Karpas-422 (cell line): ENCODE measurements at regions not wholly inside any gene's neighbourhood (a gene's known extent, or its start where the extent isn't known, plus 50 kb on each side); places are given as distances from the start of the nearest gene placed in this dataset.

ENCODE experiments used
- DNase-seq: peaks from one replicate; pipeline ENCODE4 v3.0.0-alpha.2; 2015
- H2AFZ ChIP-seq: fragments of 200-600 bp; sonication (generic); 2 replicates; pipeline ENCODE4 v1.6.1; 2014; ENCODE audit warnings: antibody characterized with exemption, low read length, mixed read lengths
- H3K27ac ChIP-seq: fragments of 200-600 bp; sonication (generic); 2 replicates; pipeline ENCODE4 v1.5.1; 2014; ENCODE audit warnings: mild to moderate bottlenecking, low read length, moderate library complexity
- H3K27me3 ChIP-seq: fragments of 200-600 bp; sonication (generic); 2 replicates; pipeline ENCODE4 v1.6.1; 2014; ENCODE audit warnings: low read length, mixed read lengths
- H3K36me3 ChIP-seq: fragments of 200-600 bp; sonication (generic); 2 replicates; pipeline ENCODE4 v1.6.1; 2014; ENCODE audit warnings: low read length, mixed read lengths; ENCODE audit not compliant: insufficient read depth
- H3K4me1 ChIP-seq: fragments of 200-600 bp; sonication (generic); 2 replicates; pipeline ENCODE4 v1.6.1; 2014; ENCODE audit warnings: mild to moderate bottlenecking, low read length, mixed read lengths
- H3K4me2 ChIP-seq: fragments of 200-600 bp; sonication (generic); 2 replicates; pipeline ENCODE4 v1.6.1; 2014; ENCODE audit warnings: low read length, low read depth, mild to moderate bottlenecking; ENCODE audit not compliant: poor library complexity, severe bottlenecking
- H3K4me3 ChIP-seq: fragments of 200-600 bp; sonication (generic); 2 replicates; pipeline ENCODE4 v1.5.1; 2014; ENCODE audit warnings: mild to moderate bottlenecking, antibody characterized with exemption, low read length, mixed read lengths
- H3K79me2 ChIP-seq: fragments of 200-600 bp; sonication (generic); 2 replicates; pipeline ENCODE4 v1.6.1; 2014; ENCODE audit warnings: mild to moderate bottlenecking, low read length, mixed read lengths
- H3K9ac ChIP-seq: fragments of 200-600 bp; sonication (generic); 2 replicates; pipeline ENCODE4 v1.6.0; 2014; ENCODE audit warnings: low read length
- H3K9me2 ChIP-seq: fragments of 200-600 bp; sonication (generic), shearing (Covaris generic); replicated peaks from 2 replicates; pipeline ENCODE4 v1.6.0; 2014; ENCODE audit warnings: mild to moderate bottlenecking, low read length, moderate library complexity; ENCODE audit not compliant: insufficient read depth
- H3K9me3 ChIP-seq: fragments of 300-700, 200-600 bp; sonication (generic); 2 replicates; pipeline ENCODE4 v1.6.1; 2014; ENCODE audit warnings: low read length, mixed read lengths
- H4K20me1 ChIP-seq: fragments of 200-600 bp; sonication (generic); 2 replicates; pipeline ENCODE4 v1.6.1; 2014; ENCODE audit warnings: mild to moderate bottlenecking, antibody characterized with exemption, low read length, low read depth; ENCODE audit not compliant: insufficient read depth

DNA sequence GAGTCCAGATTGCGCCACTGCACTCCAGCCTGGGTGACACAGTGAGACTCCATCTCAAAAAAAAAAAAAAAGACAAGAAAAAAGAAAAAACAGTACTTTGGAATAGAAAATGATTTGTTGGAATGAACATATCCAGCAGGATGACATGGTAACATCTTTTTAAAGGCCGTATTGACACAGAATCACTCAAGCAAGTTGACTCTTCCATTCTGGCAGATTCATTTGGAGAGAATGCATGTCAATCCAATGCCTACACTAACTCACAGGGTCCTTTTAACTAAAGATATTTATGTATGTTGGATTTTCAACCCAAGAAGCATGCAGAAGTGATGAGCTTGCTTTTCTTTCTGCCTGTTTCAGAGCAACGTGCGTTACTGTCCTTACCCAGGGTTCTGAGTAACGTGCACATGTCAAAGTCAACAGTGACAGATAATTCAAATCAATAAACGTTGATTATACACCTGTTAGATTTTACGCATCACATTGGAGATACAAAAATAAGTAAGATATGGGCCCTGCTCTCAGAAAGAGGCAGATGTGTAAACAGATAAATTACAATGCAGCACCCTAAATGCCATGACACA is 77.1 kb upstream of the FNDC3B start:
- no peak overlapping the region for H2AFZ ChIP-seq
- H3K79me2 ChIP-seq = no peaks in the 10 kb centered on the region
- no peaks in the 10 kb centered on the region for H3K4me1 ChIP-seq
- no peak overlapping the region for H3K4me3 ChIP-seq
- H3K4me2 ChIP-seq = no peak overlapping the region
- DNase-seq = no peak
- H3K9me2 ChIP-seq = no peaks in the 10 kb centered on the region
- H3K9me3 ChIP-seq = no peaks in the 10 kb centered on the region
- no peak overlapping the region for H3K9ac ChIP-seq
- H3K27ac ChIP-seq = no peak overlapping the region
- no peaks in the 10 kb centered on the region for H3K27me3 ChIP-seq
- no peaks in the 10 kb centered on the region for H4K20me1 ChIP-seq
- H3K36me3 ChIP-seq = no peaks in the 10 kb centered on the region

DNA sequence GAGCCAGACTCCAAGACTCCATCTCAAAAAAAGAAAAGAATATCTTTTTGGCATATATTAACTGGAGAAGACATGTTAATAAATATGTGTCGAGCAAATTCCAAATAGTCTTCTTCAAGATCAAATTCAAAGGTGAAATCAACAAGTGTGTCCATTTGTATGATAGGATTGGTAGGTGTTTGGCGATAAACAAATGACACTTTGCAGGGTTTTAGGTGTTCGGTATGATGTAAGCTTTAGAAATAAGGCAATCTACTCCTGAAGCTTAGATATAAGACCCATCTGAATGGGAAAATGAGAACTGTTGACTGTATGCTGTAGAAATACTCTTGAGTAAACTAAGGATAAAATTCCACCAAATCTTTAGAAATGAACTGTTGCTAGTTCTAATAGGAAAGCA is 75.8 kb upstream of the FNDC3B start:
- no peak for DNase-seq
- H2AFZ ChIP-seq = no peak overlapping the region
- H3K4me2 ChIP-seq = no peak overlapping the region
- no peak overlapping the region for H3K27ac ChIP-seq
- H4K20me1 ChIP-seq = no peaks in the 10 kb centered on the region
- H3K4me3 ChIP-seq = no peak overlapping the region
- no peaks in the 10 kb centered on the region for H3K79me2 ChIP-seq
- no peaks in the 10 kb centered on the region for H3K36me3 ChIP-seq
- no peaks in the 10 kb centered on the region for H3K27me3 ChIP-seq
- H3K9me2 ChIP-seq = no peaks in the 10 kb centered on the region
- no peak overlapping the region for H3K9ac ChIP-seq
- H3K9me3 ChIP-seq = no peaks in the 10 kb centered on the region
- no peaks in the 10 kb centered on the region for H3K4me1 ChIP-seq

DNA sequence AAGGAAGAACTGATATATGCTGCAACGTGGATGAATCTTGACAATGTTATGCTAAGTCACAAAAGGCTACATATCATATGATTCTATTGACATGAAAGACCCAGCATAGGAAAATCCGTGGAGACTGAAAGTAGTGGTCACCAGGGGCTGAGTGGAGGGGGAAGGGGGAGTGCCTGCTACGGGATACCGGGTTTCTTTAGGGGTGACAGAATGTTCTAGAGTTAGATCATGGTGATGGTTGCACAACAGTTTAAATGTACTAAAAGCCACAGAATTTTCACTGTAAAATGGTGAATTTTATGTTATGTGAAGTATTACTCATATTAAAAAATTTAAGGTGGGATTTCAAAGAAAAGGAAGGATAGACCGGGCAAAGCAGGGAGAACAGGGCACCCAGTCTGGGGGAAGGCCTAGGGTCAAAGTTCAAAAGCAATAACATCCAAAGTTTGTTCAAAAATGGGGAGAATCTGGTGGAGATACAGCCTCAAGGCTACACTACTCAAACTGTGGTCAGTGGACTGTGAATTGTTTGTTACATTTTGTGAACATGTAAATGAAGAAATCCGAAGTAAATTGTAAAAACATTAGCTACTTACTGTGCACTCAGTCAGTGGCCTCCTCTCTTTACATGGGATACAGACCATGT is 74.2 kb upstream of the FNDC3B start:
- Histone ChIP-seq H3K4me3 (no peak overlapping the region), H3K9ac (no peak overlapping the region), H3K9me2 (no peaks in the 10 kb centered on the region), H2AFZ (no peak overlapping the region), H3K79me2 (no peaks in the 10 kb centered on the region), H3K4me1 (no peaks in the 10 kb centered on the region), H3K4me2 (no peak overlapping the region), H3K9me3 (no peaks in the 10 kb centered on the region), H3K27me3 (no peaks in the 10 kb centered on the region), H3K36me3 (no peaks in the 10 kb centered on the region), H3K27ac (no peak overlapping the region), H4K20me1 (no peaks in the 10 kb centered on the region)
- no peak for DNase-seq

DNA sequence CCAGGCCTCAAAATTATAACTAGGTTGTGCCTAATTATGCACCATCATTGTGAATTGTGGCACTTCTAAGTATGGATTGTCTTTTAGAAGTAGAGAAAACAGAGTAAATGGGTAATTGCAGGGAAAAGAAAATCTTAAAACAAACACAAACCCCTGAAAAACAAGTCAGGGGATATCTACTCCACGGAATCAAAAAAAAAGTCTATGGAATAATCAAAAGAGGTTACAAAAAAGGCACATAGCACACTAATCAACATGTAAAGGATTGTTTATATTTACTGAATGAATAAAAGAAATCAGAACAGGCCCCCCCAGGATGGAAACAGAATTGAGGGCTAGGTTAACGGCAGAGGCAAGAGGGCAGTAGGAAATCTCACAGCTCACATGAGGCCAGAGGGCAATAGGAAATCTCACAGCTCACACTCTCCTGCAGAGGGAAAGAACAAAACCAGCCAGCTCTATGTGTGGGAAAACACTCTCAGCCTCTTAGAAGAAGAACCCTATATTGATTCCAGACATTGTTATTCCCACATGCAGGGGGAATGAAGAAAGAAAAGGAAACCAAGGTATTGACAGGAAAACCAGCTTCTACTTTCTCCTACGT is 72.7 kb upstream of the FNDC3B start:
- Histone ChIP-seq H3K9me2 (no peaks in the 10 kb centered on the region), H3K4me1 (no peaks in the 10 kb centered on the region), H3K36me3 (no peaks in the 10 kb centered on the region), H2AFZ (no peak overlapping the region), H3K4me2 (no peak overlapping the region), H3K79me2 (no peaks in the 10 kb centered on the region), H3K4me3 (no peak overlapping the region), H3K9me3 (no peaks in the 10 kb centered on the region), H3K9ac (no peak overlapping the region), H3K27ac (no peak overlapping the region), H3K27me3 (no peaks in the 10 kb centered on the region), H4K20me1 (no peaks in the 10 kb centered on the region)
- no peak for DNase-seq

DNA sequence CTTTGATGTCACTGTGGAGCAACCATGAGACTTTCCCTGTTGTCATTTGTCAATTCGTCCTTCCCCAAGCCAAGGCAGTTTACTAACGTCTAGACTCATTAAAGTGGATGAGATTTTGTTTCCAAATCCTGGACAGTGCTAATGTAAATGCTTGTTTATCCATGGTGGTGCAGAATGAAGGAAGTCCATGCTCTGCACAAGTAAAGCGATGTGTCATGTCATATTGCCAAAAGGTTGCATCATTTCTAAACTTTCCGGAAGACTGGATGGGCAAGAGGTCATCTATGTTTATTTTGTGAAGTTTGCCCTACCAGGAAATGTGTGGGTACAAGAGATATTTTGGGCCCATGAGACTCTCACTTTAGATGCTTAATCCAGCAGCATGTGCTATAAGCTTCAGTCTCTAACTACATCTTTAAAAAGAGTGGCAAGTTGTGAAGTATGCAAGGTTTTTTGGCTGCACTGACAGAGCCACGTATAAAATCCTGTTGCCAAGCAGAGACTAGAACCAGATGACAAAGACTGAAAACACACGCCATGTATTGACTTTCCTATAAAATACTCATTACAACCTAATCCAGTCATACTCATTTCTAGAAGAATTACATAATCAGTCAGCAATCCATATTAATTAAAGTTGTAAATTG is 72.1 kb upstream of the FNDC3B start:
- Histone ChIP-seq H3K9ac (no peak overlapping the region), H4K20me1 (no peaks in the 10 kb centered on the region), H3K36me3 (no peaks in the 10 kb centered on the region), H3K4me2 (no peak overlapping the region), H3K4me3 (no peak overlapping the region), H3K9me3 (no peaks in the 10 kb centered on the region), H2AFZ (no peak overlapping the region; the same call in 1 of the 2 replicates), H3K9me2 (no peaks in the 10 kb centered on the region), H3K4me1 (no peaks in the 10 kb centered on the region), H3K27me3 (no peaks in the 10 kb centered on the region), H3K27ac (no peak overlapping the region), H3K79me2 (no peaks in the 10 kb centered on the region)
- no peak for DNase-seq

DNA sequence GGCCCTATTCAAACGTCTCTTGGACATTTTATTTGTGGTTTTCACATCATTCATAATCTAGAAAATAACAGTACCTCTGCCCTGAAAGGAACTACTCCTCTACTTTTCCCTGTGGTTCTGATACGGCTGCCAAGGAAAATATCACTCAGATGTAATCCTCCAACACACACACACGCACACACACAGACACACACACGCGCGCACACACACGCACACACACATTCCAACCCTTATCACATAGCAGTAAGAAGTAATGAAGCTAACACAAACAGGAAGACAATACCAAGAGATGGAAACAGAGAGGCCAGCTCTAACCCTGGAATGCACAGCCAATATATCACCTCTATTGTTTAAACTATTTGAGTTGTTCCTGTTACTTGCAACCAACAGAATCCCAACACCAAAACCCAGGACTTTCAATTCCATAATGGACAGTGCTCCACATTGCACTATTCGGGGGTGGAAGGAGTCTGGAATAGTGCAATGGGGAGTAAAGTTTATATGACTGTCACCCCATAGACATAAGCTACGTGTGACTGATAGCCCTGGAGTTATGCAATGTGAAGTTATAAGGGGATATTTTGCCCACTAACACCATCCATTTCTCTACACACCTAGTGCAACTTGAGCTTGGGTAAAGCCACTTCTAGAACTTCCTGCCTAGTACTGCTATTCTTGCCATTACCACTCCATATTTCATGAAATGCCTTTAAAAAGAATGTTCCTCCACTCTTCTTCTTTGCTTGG is 71.3 kb upstream of the FNDC3B start:
- H3K36me3 ChIP-seq = no peaks in the 10 kb centered on the region
- H3K4me3 ChIP-seq = no peak overlapping the region
- no peaks in the 10 kb centered on the region for H3K9me3 ChIP-seq
- H3K79me2 ChIP-seq = no peaks in the 10 kb centered on the region
- H2AFZ ChIP-seq = no peak overlapping the region
- H3K9me2 ChIP-seq = no peaks in the 10 kb centered on the region
- H3K9ac ChIP-seq = no peak overlapping the region
- H3K27ac ChIP-seq = no peak overlapping the region
- no peaks in the 10 kb centered on the region for H3K27me3 ChIP-seq
- no peaks in the 10 kb centered on the region for H4K20me1 ChIP-seq
- no peak overlapping the region for H3K4me2 ChIP-seq
- no peaks in the 10 kb centered on the region for H3K4me1 ChIP-seq
- DNase-seq = no peak

DNA sequence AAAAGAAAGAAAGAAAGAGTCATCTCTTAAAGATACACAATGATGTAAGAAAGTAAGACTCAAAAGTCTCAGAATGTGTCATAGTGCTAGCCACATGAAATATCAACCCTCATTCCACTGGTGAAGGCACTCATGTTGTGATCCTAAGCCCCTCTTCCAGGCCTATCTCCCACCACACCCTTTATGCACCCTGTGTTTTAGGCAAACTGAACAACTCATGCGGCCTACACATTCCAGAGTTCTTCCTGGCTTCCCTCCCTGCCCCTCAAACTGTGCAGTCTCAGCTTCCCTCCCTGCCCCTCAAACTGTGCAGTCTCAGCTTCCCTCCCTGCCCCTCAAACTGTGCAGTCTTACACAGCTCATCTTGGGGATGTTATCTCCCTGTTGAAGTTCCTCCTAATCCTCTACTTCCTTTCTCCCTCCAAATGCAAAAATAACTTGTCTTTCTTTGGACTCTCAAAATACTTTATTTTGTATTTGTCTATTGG is 69.0 kb upstream of the FNDC3B start:
- H3K9ac ChIP-seq = no peak overlapping the region
- no peak overlapping the region for H3K4me2 ChIP-seq
- no peak for DNase-seq
- H3K36me3 ChIP-seq = no peaks in the 10 kb centered on the region
- no peak overlapping the region for H2AFZ ChIP-seq
- no peaks in the 10 kb centered on the region for H3K27me3 ChIP-seq
- no peaks in the 10 kb centered on the region for H3K9me3 ChIP-seq
- no peaks in the 10 kb centered on the region for H3K79me2 ChIP-seq
- H3K9me2 ChIP-seq = no peaks in the 10 kb centered on the region
- H3K27ac ChIP-seq = no peak overlapping the region
- H3K4me3 ChIP-seq = no peak overlapping the region
- H4K20me1 ChIP-seq = no peaks in the 10 kb centered on the region
- H3K4me1 ChIP-seq = no peaks in the 10 kb centered on the region
